Suppressor macrophage treated with lipopolysaccharide for 1 hour (primary cell): ENCODE measurements at regions not wholly inside any gene's neighbourhood (a gene's known extent, or its start where the extent isn't known, plus 50 kb on each side); places are given as distances from the start of the nearest gene placed in this dataset.

ENCODE experiments used
- DNase-seq, 3 donors: peaks; one replicate each; pipeline ENCODE4 v3.0.0-alpha.2; 2020 to 2022

- peak in 2 of 3 donors; percentile 9 to 19 for DNase-seq
Observed at GRCh38 chr4:176981074-176981473, 188.4 kb upstream of the VEGFC start.

- DNase-seq, result peak; percentile 79 to 93 (median 88)
Observed at GRCh38 chr4:176981551-176981950, 188.8 kb upstream of the VEGFC start.

GRCh38 chr4:176988226-176988625, 195.5 kb upstream of the VEGFC start:
- DNase-seq, result peak; percentile 50 to 74 (median 58)

DNA sequence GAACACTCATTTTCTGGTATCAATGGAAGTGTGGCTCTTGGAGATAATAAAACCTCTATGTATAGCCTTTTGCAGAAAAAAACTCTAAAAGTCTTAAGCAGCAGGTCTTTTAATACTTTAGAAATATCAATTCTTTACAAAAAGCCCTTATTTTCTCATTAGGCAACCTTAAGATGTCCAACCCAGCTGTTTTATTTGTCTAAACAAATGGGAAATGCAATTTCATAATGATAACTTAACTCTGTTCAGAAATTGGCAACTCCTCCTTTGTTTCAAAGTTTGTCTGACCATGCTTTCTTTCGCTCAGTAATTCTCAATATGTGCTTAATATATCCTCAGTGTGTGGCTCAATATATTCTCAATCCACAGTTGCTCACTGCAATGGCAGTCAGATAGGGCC, 196.5 kb upstream of the VEGFC start:
- no peak for DNase-seq

GRCh38 chr4:176999935-177000543, 207.3 kb upstream of the VEGFC start:
- DNase-seq, result no peak

DNA sequence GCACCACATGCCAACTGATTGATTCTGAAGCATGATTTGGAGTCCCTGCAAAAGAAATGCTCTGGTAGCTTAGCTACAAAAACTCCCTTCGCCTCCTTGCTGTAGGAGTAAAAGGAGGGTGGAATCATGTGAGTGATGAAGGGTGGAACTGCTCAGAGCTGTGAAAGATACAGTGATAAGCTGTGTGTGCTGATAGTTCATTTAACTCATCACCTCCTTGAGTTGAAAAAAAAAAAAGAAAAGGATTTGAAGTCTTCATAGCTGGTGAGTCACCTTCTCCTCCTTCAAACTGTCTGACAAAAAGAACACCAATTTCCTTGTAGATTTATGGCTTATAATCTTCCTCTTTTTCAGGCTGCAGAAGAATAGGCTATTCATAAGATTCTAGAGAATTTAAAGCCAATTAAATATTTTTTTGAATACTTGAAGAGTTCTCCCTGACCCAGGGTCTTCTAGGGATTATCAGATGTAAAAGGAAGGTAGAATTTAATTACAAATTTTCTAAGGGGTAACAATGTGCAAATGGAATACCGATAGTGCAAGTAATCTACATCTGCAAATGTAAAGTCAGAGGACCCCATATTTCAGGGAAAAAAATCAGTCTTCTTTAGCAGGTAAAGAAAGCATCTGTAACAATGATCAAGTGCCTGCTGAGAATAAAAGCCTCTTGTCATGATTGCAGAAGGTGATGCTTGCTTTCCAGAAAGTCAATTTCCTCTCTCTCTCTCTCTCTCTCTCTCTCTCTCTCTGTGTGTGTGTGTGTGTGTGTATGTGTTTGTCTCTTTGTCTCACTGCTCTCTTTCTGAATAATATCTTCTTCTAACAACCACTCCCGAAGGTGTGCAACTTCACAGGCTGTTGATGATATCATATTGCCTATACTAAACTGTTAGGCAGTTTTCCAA, 208.8 kb upstream of the VEGFC start:
- DNase-seq, result no peak

DNA sequence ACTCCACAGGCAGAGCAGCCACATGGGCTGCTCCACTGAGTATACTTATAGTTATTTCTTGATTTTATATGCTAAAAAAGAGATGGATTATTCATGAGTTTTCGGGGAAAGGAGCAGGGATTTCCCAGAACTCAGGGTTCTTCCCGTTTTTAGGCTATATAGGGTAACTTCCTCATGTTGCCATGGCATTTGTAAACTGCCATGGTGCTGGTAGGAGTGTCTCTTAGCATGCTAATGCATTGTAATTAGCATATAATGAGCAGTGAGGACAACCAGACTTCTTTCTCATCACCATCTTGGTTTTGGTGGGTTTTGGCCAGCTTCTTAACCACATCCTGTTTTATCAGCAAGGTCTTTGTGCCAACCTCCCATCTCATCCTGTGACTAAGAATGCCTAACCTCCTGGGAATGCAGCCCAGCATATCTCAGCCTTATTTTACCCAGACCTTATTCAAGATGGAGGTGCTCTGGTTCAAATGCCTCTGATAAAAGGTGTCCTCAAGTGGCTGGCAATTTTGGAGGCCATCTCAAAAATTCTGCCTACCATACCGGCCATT, 213.0 kb upstream of the VEGFC start:
- DNase-seq, result peak; percentile 65 to 79 (median 67)

GRCh38 chr4:177006331-177006730, 213.6 kb upstream of the VEGFC start:
- DNase-seq, result no peak

GRCh38 chr4:177008071-177008835, 215.5 kb upstream of the VEGFC start:
- peak in 1 of 3 donors; percentile 14 for DNase-seq

- DNase-seq, result no peak
Observed at GRCh38 chr4:177008836-177009501, 216.2 kb upstream of the VEGFC start.

DNA sequence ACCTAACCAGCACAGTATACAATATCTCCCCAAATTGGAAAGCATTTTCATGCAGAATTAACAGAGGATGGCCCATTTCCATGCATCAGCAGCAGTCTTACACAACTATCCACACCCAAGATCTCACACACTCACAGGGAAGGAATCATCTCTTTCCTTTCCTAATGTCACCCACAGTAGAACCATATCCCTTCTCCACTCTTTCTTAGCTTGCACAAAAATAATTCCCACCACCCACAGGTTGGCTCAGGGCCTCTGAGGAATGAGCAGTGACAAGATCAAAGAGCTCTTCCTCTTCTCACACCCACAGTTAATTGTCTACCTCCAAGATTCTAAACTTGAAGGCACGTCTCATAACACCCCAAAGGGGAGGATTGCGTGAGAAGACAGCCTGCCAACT, 217.7 kb upstream of the VEGFC start:
- peak; percentile 6 to 18 (median 17) for DNase-seq

DNA sequence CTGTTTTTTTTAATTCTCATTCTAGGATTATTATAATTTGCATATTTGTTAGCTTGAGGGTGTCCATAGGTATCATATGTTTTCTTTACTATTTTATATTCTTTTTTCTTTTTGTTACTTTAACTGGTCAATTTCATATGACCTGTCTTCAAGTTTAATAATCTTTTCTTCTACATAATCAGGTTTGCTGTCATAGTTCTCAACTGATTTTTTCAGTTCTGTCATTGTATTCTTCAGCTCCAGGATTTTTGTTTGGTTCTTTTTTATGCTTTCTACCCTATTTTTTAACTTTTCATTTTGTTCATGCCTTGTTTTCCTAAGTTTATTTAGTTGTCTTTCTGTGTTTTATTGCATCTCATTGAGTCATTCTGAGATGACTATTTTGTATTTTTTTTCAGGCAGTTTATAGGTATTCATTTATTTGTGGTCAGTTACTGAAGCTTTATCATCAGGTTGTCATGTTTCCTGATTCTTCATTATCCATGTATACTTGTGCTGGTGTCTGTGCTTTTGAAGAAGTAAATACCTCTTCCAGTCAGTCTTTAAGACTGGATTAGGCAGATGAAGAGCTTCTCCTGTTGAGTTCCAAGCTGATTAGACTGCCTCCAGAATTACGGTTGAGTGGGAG, 220.3 kb upstream of the VEGFC start:
- no peak for DNase-seq

GRCh38 chr4:177016541-177017141, 223.9 kb upstream of the VEGFC start:
- DNase-seq, result no peak

DNA sequence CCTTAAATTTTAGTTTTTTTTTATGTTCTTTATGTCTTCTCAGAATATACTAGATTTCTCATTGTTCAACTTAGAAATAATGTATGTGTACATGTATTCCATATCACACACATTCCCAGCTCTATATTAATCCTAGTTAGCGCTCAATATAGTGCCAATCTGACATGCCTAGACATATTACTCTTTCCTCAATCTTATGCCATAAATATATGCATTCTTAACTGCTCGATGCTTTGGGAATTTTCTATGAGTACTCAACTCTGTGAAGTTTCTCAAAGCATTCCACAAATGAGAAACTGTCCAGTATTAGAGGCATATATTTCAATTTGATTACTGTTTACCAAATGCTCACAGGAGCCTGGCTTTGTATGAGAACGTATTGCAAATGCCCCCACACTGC, 231.2 kb upstream of the VEGFC start:
- no peak for DNase-seq

GRCh38 chr4:177032341-177032740, 239.6 kb upstream of the VEGFC start:
- DNase-seq, result no peak

GRCh38 chr4:177033135-177033534, 240.4 kb upstream of the VEGFC start:
- no peak for DNase-seq

GRCh38 chr4:177033632-177034031, 240.9 kb upstream of the VEGFC start:
- no peak for DNase-seq

- DNase-seq, result no peak
Observed at GRCh38 chr4:177041356-177041755, 248.6 kb upstream of the VEGFC start.

- DNase-seq, result peak; percentile 62 to 89 (median 79)
Observed at GRCh38 chr4:177047070-177047850, 254.5 kb upstream of the VEGFC start.

DNA sequence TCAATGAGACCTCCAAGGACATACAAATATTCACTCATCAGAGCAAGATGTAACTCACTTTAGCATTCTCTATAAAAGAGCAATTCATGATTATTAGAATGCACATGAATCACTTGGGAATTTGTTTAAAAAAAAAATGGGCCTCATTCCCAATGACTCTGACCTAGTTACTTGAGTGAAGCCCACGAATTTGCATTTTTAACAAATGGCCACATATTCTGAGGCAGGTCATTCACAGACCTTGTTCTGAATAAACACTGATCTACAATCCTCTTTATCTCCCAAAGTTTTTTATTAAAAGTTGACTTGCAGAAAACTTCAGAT, 255.1 kb upstream of the VEGFC start:
- no peak for DNase-seq

- peak; percentile 58 to 73 (median 59) for DNase-seq
Observed at GRCh38 chr4:177051473-177052060, 258.1 kb upstream of the NEIL3 start.
